Sigmoid colon (tissue), 6 donors: ENCODE measurements at regions not wholly inside any gene's neighbourhood (a gene's known extent, or its start where the extent isn't known, plus 50 kb on each side); places are given as distances from the start of the nearest gene placed in this dataset.

ENCODE experiments used
- DNase-seq: peaks from one replicate; pipeline ENCODE4 v3.0.0-alpha.2; 2019
- H3K27ac ChIP-seq, 4 donors: fragments of 200-600 bp; sonication (generic); one replicate each; pipeline ENCODE4 v1.5.1; 2016 to 2019; ENCODE audit warnings: mild to moderate bottlenecking in 1 of 4
- H3K27me3 ChIP-seq, 3 donors: fragments of 200-600 bp; sonication (generic); one replicate each; pipeline ENCODE4 v1.5.1; 2019; ENCODE audit warnings: mild to moderate bottlenecking in 1 of 3
- H3K36me3 ChIP-seq, 4 donors: fragments of 200-600 bp; sonication (generic); one replicate each; pipeline ENCODE4 v1.5.1; 2016 to 2019
- H3K4me1 ChIP-seq, 4 donors: fragments of 200-600 bp; sonication (generic); one replicate each; pipeline ENCODE4 v1.5.1; 2017 to 2019
- H3K4me3 ChIP-seq, 4 donors: fragments of 200-600 bp; sonication (generic); one replicate each; pipeline ENCODE4 v1.5.1; 2017 to 2019; ENCODE audit warnings: mild to moderate bottlenecking in 2 of 4, moderate library complexity in 1 of 4
- H3K9me3 ChIP-seq, 4 donors: fragments of 200-600 bp in 3 of 4; sonication (generic) in 3 of 4; one replicate each; pipeline versions ENCODE4 v1.5.1 to v1.6.1; 2013 to 2019
- EP300 ChIP-seq, 4 donors: sonication (generic); formaldehyde crosslinking; IDR thresholded peaks; one replicate each; pipeline ENCODE4 v1.6.1; 2017; ENCODE audit warnings: antibody characterized with exemption in 4 of 4
- POLR2A ChIP-seq, 2 donors: fragments of 450-650 bp; IDR thresholded peaks; one replicate each; pipeline ENCODE4 v1.6.1; 2016; ENCODE audit warnings: antibody characterized with exemption in 2 of 2, mild to moderate bottlenecking in 2 of 2, moderate library complexity in 2 of 2
- POLR2AphosphoS5 ChIP-seq, 4 donors: sonication (generic); formaldehyde crosslinking; IDR thresholded peaks; one replicate each; pipeline ENCODE4 v1.6.1; 2017; ENCODE audit warnings: antibody characterized with exemption in 4 of 4
- WGBS, 2 donors: extraction: QIAGEN DNeasy Blood & Tissue Kit; methylation state at CpG; one replicate each; pipeline ENCODE4 v1.1.7; 2013; 5-methylcytosine and 5-hydroxymethylcytosine counted together
- intact Hi-C: fragments of 100-400 bp; cut with DNase I; formaldehyde crosslinking; loops from one replicate; pipeline ENCODE4 v1.15.1; 2023
- TF ChIP-seq, protein P1 (sequence below), 4 experiments: fragments of 450-650 bp in 3 of 4; fragments of 200-600 bp in 1 of 4; IDR thresholded peaks; one replicate each; pipeline ENCODE4 v1.5.1; 2016 to 2019; ENCODE audit warnings: antibody characterized with exemption in 4 of 4, mild to moderate bottlenecking in 3 of 4, moderate library complexity in 2 of 4
- donor health status: healthy with polysubstance abuse.
- donor health status: healthy.

DNA sequence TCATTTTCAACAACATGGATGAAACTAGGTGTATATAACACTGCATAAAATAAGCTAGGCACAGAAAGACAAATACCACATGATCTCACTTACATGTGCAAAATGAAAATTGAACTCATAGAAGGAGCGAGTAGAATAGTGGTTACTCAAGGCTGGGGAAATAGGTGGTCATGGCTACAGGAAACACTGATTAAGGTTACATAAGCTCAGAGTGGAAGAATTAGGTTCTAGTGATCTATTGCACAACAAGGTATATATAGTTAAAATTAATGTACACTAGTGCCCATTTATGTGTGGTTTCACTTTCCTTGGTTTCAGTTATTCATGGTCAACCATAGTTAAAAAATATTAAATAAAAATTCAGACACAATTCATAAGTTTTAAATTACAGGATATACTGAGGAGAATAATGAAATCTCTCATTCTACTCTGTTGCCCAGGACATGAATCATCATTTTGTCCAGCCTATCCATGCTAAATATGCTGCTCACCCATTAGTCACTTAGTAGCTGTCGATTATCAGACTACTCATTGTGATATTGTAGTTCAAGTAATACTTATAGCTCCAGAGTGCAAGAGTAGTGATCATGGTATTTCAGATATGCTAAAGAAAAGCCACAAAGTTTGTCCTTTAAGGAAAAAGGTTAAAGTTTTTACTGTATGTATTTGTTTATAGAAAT is 1530.9 kb upstream of the LRRTM1 start:
- 85 to 90% methylated on average over 2 of the region's 2 CpGs for WGBS, 2 donors
- Histone ChIP-seq H3K4me1 (no peaks in the 10 kb centered on the region), H3K4me3 (no peak overlapping the region), H3K27me3 (no peaks in the 10 kb centered on the region), H3K27ac (no peak overlapping the region), H3K9me3 (peaks cover 0 to 5% (median under 1%) of the 10 kb centered on the region in 4 donors), H3K36me3 (no peaks in the 10 kb centered on the region)
- TF ChIP-seq POLR2A (IDR thresholded peaks at IDR 0.05): no peak
- TF ChIP-seq POLR2AphosphoS5 (IDR thresholded peaks at IDR 0.05): no peak
- no peak for TF ChIP-seq EP300 (IDR thresholded peaks at IDR 0.05)
- TF ChIP-seq, protein P1, sequence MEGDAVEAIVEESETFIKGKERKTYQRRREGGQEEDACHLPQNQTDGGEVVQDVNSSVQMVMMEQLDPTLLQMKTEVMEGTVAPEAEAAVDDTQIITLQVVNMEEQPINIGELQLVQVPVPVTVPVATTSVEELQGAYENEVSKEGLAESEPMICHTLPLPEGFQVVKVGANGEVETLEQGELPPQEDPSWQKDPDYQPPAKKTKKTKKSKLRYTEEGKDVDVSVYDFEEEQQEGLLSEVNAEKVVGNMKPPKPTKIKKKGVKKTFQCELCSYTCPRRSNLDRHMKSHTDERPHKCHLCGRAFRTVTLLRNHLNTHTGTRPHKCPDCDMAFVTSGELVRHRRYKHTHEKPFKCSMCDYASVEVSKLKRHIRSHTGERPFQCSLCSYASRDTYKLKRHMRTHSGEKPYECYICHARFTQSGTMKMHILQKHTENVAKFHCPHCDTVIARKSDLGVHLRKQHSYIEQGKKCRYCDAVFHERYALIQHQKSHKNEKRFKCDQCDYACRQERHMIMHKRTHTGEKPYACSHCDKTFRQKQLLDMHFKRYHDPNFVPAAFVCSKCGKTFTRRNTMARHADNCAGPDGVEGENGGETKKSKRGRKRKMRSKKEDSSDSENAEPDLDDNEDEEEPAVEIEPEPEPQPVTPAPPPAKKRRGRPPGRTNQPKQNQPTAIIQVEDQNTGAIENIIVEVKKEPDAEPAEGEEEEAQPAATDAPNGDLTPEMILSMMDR (IDR thresholded peaks at IDR 0.05): no peak
- DNase-seq: no peak
- intact Hi-C loops: no loop called here

DNA sequence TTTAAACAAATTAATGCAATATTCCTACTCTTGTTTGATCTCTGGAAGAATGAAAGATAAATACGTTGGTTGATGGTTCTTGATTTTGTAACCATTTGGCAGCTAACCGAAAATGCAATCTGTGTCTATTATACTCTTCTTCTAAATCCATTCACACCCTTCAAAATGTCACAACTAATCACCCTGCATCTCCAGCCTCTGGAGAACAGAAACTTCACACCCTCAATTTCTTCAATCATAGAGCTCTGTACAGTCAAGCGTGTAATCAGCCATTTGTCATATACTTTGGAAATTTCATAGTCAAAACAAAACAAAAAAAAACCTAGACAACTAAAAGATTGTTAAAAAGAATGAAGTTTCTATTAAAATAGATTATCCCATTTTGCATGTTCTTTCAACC is 1482.3 kb upstream of the LRRTM1 start:
- Histone ChIP-seq H3K27me3 (no peaks in the 10 kb centered on the region), H3K9me3 (no peaks in the 10 kb centered on the region), H3K27ac (no peak overlapping the region), H3K36me3 (no peaks in the 10 kb centered on the region), H3K4me3 (no peak overlapping the region), H3K4me1 (no peaks in the 10 kb centered on the region)
- intact Hi-C loops: no loop called here
- WGBS, 2 donors: 82 to 87% methylated on average over 3 of the region's 3 CpGs
- DNase-seq: no peak
- TF ChIP-seq, protein P1 (IDR thresholded peaks at IDR 0.05): no peak

DNA sequence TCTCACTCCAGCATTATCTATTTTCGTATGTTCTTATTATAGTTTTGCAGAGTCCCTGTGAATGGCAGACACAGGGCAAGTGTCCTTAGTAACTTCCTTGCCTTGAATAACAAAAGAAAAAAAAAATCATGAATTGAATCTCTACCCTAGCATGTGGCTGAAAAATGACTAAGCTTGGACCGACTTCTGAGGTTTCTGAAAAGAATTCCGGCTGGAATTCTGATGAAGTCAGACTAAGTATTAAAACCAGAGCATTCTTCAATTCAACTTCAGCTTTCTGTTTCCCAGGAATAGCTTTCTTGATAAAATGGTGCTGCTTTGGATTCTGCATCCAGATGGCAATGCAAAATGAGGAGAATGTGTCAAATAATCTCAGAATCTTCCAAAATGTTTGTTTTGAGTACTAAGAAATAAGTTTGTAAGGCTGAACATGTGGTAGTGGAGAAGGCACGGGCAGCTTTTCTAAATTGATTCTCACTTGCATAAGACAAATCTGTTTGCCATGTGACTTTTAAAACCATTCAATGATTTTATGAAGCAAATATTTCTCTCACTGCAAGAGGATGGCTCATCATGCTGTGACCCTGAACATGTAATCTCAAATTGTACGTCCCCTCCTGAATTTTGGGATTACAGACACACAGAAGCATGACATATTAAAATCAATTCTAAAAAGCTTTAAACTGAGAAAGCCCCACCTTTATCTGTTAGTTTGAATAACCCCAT is 1462.8 kb upstream of the LRRTM1 start:
- H3K4me3 ChIP-seq: no peak overlapping the region
- TF ChIP-seq EP300 (IDR thresholded peaks at IDR 0.05): no peak
- TF ChIP-seq POLR2A (IDR thresholded peaks at IDR 0.05): no peak
- TF ChIP-seq, protein P1 (IDR thresholded peaks at IDR 0.05): no peak
- no peak for TF ChIP-seq POLR2AphosphoS5 (IDR thresholded peaks at IDR 0.05)
- H3K27me3 ChIP-seq: no peaks in the 10 kb centered on the region
- intact Hi-C loops: no loop called here
- WGBS, 2 donors: 77 to 82% methylated on average over 5 of the region's 5 CpGs
- H3K27ac ChIP-seq: no peak overlapping the region
- H3K9me3 ChIP-seq: no peaks in the 10 kb centered on the region
- H3K4me1 ChIP-seq: no peaks in the 10 kb centered on the region
- no peak for DNase-seq
- no peaks in the 10 kb centered on the region for H3K36me3 ChIP-seq

DNA sequence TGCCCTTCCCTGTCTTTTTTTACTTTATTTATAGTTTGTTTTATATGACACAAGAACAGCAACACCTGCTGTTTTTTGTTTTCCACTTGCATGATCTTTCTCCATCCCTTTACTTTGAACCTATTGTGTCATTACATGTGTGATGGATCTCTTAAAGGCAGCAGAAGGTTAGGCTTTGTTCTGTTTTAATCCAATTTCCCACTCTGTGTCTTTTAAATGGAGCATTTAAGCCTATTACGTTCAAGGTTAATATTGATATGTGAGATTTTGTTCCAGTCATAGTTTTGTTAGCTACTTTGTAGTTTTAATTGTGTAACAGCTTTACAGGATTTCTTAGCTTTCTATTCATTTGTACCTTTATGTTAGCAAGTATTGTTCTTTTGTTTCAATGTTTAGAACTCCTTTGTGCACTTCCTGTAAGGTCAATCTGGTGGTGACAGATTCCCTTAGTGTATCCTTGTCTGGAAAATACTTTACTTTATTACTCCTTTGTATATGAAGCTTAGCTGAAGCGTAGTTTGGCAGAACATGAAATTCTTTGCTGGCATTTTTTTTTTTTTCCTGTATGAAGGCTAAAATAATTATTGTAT is 1443.0 kb upstream of the LRRTM1 start:
- H3K27ac ChIP-seq: no peak overlapping the region
- H3K4me1 ChIP-seq: no peaks in the 10 kb centered on the region
- no peak for DNase-seq
- H3K36me3 ChIP-seq: no peaks in the 10 kb centered on the region
- H3K4me3 ChIP-seq: no peak overlapping the region
- intact Hi-C loops: no loop called here
- H3K9me3 ChIP-seq: no peaks in the 10 kb centered on the region
- TF ChIP-seq EP300 (IDR thresholded peaks at IDR 0.05) (no peak), POLR2A (IDR thresholded peaks at IDR 0.05) (no peak), POLR2AphosphoS5 (IDR thresholded peaks at IDR 0.05) (no peak)
- TF ChIP-seq, protein P1 (IDR thresholded peaks at IDR 0.05): no peak
- H3K27me3 ChIP-seq: no peaks in the 10 kb centered on the region
- WGBS, 2 donors: 82 to 84% methylated on average over 2 of the region's 2 CpGs
